ENCODE measurements at regions not wholly inside any gene's neighbourhood (a gene's known extent, or its start where the extent isn't known, plus 50 kb on each side); places are given as distances from the start of the nearest gene placed in this dataset.

DNA sequence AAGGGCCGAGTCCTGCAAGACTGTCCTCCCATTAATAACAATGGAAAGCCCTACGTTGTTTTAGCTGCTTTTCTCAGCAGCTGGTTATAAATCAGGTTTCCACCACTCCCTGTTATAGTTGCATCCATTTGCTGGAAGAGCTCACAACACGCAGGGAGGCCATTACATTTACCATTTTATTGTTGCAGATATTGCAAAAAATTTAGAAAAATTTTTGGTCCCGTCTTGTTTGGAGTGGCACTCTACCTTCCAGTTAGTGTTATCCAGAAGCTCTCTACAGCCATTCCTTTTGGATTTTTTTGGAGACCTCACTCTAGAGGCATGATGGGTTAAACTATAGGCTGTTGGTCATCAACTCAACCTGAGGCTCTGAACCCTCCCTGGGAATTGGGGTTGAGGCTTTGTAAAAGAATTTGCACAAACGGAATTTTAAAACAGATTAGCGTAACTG lies 1532.1 kb upstream of the TPTE start:
- H3K27me3 Mint-ChIP-seq (ENCODE audit: low read depth in 3 of 3), result no peaks in the 10 kb centered on the region

GRCh38 chr21:8989721-8990325 lies 1531.6 kb upstream of the TPTE start:
- no peaks in the 10 kb centered on the region for H3K27me3 ChIP-seq (ENCODE audit: control insufficient read depth in 2 of 2, insufficient read depth in 2 of 2, low read length in 2 of 2)
- no peak overlapping the region for H3K27ac ChIP-seq (ENCODE audit: low read depth in 1 of 2, low read length in 2 of 2)
- no peaks in the 10 kb centered on the region for H4K20me1 ChIP-seq (ENCODE audit: insufficient read depth, low read length)
- H3K36me3 ChIP-seq (replicated peaks in 1 of 2; ENCODE audit: control insufficient read depth in 1 of 2, insufficient read depth in 2 of 2, low read length in 2 of 2), result no peaks in the 10 kb centered on the region
- no peak overlapping the region for H3K4me2 ChIP-seq (replicated peaks; ENCODE audit: extremely low read depth, low read length, poor library complexity, severe bottlenecking)
- no peak overlapping the region for H3K4me3 Mint-ChIP-seq
- WGBS (ENCODE audit: insufficient coverage), result 58% methylated on average over 15 of the region's 16 CpGs
- H3K27ac Mint-ChIP-seq, result no peak overlapping the region
- no peak overlapping the region for H2AFZ ChIP-seq (ENCODE audit: insufficient read depth, low read depth, low read length, poor library complexity, severe bottlenecking)
- H3K27me3 Mint-ChIP-seq (ENCODE audit: low read depth in 3 of 3), result no peaks in the 10 kb centered on the region
- no peaks in the 10 kb centered on the region for H3K4me1 ChIP-seq (ENCODE audit: control insufficient read depth in 1 of 2, insufficient read depth in 2 of 2, low read length in 2 of 2)
- intact Hi-C loops (cut with micrococcal nuclease), result no loop called here
- peaks cover 37 to 61% (median 58%) of the 10 kb centered on the region in 7 donors for H3K9me3 Mint-ChIP-seq
- H3K4me1 Mint-ChIP-seq, result no peaks in the 10 kb centered on the region
- peaks cover 45 to 62% of the 10 kb centered on the region in 2 donors for H3K9me3 ChIP-seq (replicated peaks in 1 of 2; ENCODE audit: control insufficient read depth in 1 of 2, insufficient read depth in 1 of 2, low read length in 2 of 2)
- no peak for DNase-seq
- H3K9ac ChIP-seq (ENCODE audit: insufficient read depth, low read length, poor library complexity, severe bottlenecking), result no peak overlapping the region
- no peak overlapping the region for H3K4me3 ChIP-seq (replicated peaks in 1 of 3; ENCODE audit: low read depth in 2 of 3, low read length in 3 of 3)
- no peaks in the 10 kb centered on the region for H3K79me2 ChIP-seq (ENCODE audit: insufficient read depth, low read length)
- TF ChIP-seq, protein P1, sequence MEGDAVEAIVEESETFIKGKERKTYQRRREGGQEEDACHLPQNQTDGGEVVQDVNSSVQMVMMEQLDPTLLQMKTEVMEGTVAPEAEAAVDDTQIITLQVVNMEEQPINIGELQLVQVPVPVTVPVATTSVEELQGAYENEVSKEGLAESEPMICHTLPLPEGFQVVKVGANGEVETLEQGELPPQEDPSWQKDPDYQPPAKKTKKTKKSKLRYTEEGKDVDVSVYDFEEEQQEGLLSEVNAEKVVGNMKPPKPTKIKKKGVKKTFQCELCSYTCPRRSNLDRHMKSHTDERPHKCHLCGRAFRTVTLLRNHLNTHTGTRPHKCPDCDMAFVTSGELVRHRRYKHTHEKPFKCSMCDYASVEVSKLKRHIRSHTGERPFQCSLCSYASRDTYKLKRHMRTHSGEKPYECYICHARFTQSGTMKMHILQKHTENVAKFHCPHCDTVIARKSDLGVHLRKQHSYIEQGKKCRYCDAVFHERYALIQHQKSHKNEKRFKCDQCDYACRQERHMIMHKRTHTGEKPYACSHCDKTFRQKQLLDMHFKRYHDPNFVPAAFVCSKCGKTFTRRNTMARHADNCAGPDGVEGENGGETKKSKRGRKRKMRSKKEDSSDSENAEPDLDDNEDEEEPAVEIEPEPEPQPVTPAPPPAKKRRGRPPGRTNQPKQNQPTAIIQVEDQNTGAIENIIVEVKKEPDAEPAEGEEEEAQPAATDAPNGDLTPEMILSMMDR (IDR thresholded peaks at IDR 0.05), result no peak
- H3K36me3 Mint-ChIP-seq, result no peaks in the 10 kb centered on the region

More for the DNA sequence above, 1532.1 kb upstream of the TPTE start:
- 55% methylated on average over 5 of the region's 6 CpGs for WGBS (ENCODE audit: insufficient coverage)
- no peak overlapping the region for H3K9ac ChIP-seq (ENCODE audit: insufficient read depth, low read length, poor library complexity, severe bottlenecking)
- Mint-ChIP-seq H3K9me3 (peaks cover 36 to 57% (median 54%) of the 10 kb centered on the region in 7 donors), H3K36me3 (no peaks in the 10 kb centered on the region), H3K4me3 (no peak overlapping the region), H3K4me1 (no peaks in the 10 kb centered on the region), H3K27ac (no peak overlapping the region)
- H3K9me3 ChIP-seq (replicated peaks in 1 of 2; ENCODE audit: control insufficient read depth in 1 of 2, insufficient read depth in 1 of 2, low read length in 2 of 2), result peaks cover 45 to 59% of the 10 kb centered on the region in 2 donors
- no peaks in the 10 kb centered on the region for H3K4me1 ChIP-seq (ENCODE audit: control insufficient read depth in 1 of 2, insufficient read depth in 2 of 2, low read length in 2 of 2)
- no peak overlapping the region for H3K4me3 ChIP-seq (replicated peaks in 1 of 3; ENCODE audit: low read depth in 2 of 3, low read length in 3 of 3)
- H3K27me3 ChIP-seq (ENCODE audit: control insufficient read depth in 2 of 2, insufficient read depth in 2 of 2, low read length in 2 of 2), result no peaks in the 10 kb centered on the region
- TF ChIP-seq, protein P1 (IDR thresholded peaks at IDR 0.05), result no peak
- H3K27ac ChIP-seq (ENCODE audit: low read depth in 1 of 2, low read length in 2 of 2), result no peak overlapping the region
- no peak for DNase-seq
- no peaks in the 10 kb centered on the region for H3K79me2 ChIP-seq (ENCODE audit: insufficient read depth, low read length)
- H3K4me2 ChIP-seq (replicated peaks; ENCODE audit: extremely low read depth, low read length, poor library complexity, severe bottlenecking), result no peak overlapping the region
- intact Hi-C loops (cut with micrococcal nuclease), result no loop called here
- no peaks in the 10 kb centered on the region for H4K20me1 ChIP-seq (ENCODE audit: insufficient read depth, low read length)
- no peak overlapping the region for H2AFZ ChIP-seq (ENCODE audit: insufficient read depth, low read depth, low read length, poor library complexity, severe bottlenecking)
- H3K36me3 ChIP-seq (replicated peaks in 1 of 2; ENCODE audit: control insufficient read depth in 1 of 2, insufficient read depth in 2 of 2, low read length in 2 of 2), result no peaks in the 10 kb centered on the region

Measured in CD14-positive monocyte (primary cell).